GM12878 (cell line): ENCODE measurements at regions not wholly inside any gene's neighbourhood (a gene's known extent, or its start where the extent isn't known, plus 50 kb on each side); places are given as distances from the start of the nearest gene placed in this dataset.

ENCODE experiments used
- CEBPB ChIP-seq, 2 experiments: fragments of 150-350 bp in 1 of 2; IDR thresholded peaks; 2 replicates each; pipeline ENCODE4 v1.6.1; 2012 to 2014; ENCODE audit warnings: low read depth in 2 of 2, low read length in 2 of 2, borderline replicate concordance in 1 of 2, inconsistent platforms in 1 of 2
- EZH2 ChIP-seq: IDR thresholded peaks from 2 replicates; pipeline ENCODE4 v1.6.1; 2012; ENCODE audit warnings: low read depth, mild to moderate bottlenecking, control low read depth, inconsistent platforms, low read length, borderline replicate concordance; ENCODE audit not compliant: control insufficient read depth
- HDGF ChIP-seq: fragments of 450-650 bp; IDR thresholded peaks from 2 replicates; pipeline ENCODE4 v1.6.1; 2016; ENCODE audit warnings: antibody characterized with exemption
- MYC ChIP-seq: IDR thresholded peaks from 2 replicates; pipeline ENCODE4 v1.6.1; 2011; ENCODE audit warnings: mild to moderate bottlenecking, low read length, moderate library complexity, inconsistent platforms; ENCODE audit not compliant: insufficient read depth, insufficient replicate concordance, insufficient read length, severe bottlenecking
- RAD21 ChIP-seq: IDR thresholded peaks from 2 replicates; pipeline ENCODE4 v1.6.1; 2011; ENCODE audit warnings: mild to moderate bottlenecking, low read depth, low read length, moderate library complexity; ENCODE audit not compliant: insufficient read depth
- SMARCA5 ChIP-seq: fragments of 450-650 bp; IDR thresholded peaks from 2 replicates; pipeline ENCODE4 v1.6.1; 2017; ENCODE audit warnings: mild to moderate bottlenecking
- SMC3 ChIP-seq: IDR thresholded peaks from 2 replicates; pipeline ENCODE4 v1.6.1; 2011; ENCODE audit warnings: low read length, improper control_type of control experiment, borderline replicate concordance
- TAF1 ChIP-seq: IDR thresholded peaks from 2 replicates; pipeline ENCODE4 v1.6.1; 2011; ENCODE audit warnings: mild to moderate bottlenecking, low read depth, low read length, borderline replicate concordance
- TF ChIP-seq, protein P1 (sequence below): fragments of 450-650 bp; IDR thresholded peaks from 2 replicates; pipeline ENCODE4 v1.6.1; 2016; ENCODE audit warnings: mild to moderate bottlenecking
- TF ChIP-seq, protein P2 (sequence below): IDR thresholded peaks from 2 replicates; pipeline ENCODE4 v1.6.1; 2012; ENCODE audit warnings: low read depth, low read length, improper control_type of control experiment
- TF ChIP-seq, protein P3 (sequence below): IDR thresholded peaks from 2 replicates; pipeline ENCODE4 v1.6.1; 2011; ENCODE audit warnings: low read depth, low read length, improper control_type of control experiment, borderline replicate concordance

DNA sequence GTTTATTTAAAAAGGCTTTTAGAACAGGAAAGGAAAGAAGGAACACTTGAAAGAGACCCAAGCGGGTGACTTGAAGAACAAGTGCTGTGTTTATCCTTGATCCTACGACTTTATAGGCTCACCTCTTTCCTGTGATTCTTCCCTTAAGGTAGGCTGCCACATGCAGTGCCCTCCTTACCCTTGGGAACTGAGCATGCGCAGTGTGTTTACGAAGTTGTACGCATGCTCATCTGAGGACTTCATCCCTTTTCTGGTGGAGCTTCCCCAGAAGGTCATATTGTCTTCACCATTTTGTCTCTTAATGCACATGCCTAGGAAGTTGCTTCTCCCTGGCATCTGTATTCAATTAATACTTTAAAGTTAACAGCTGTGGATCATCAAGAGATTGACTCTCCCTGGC lies 49.9 kb upstream of the VOPP1 start:
- TF ChIP-seq, protein P1, sequence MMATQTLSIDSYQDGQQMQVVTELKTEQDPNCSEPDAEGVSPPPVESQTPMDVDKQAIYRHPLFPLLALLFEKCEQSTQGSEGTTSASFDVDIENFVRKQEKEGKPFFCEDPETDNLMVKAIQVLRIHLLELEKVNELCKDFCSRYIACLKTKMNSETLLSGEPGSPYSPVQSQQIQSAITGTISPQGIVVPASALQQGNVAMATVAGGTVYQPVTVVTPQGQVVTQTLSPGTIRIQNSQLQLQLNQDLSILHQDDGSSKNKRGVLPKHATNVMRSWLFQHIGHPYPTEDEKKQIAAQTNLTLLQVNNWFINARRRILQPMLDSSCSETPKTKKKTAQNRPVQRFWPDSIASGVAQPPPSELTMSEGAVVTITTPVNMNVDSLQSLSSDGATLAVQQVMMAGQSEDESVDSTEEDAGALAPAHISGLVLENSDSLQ: no peak
- TF ChIP-seq, protein P2, sequence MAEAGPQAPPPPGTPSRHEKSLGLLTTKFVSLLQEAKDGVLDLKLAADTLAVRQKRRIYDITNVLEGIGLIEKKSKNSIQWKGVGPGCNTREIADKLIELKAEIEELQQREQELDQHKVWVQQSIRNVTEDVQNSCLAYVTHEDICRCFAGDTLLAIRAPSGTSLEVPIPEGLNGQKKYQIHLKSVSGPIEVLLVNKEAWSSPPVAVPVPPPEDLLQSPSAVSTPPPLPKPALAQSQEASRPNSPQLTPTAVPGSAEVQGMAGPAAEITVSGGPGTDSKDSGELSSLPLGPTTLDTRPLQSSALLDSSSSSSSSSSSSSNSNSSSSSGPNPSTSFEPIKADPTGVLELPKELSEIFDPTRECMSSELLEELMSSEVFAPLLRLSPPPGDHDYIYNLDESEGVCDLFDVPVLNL: no peak
- TF ChIP-seq, protein P3, sequence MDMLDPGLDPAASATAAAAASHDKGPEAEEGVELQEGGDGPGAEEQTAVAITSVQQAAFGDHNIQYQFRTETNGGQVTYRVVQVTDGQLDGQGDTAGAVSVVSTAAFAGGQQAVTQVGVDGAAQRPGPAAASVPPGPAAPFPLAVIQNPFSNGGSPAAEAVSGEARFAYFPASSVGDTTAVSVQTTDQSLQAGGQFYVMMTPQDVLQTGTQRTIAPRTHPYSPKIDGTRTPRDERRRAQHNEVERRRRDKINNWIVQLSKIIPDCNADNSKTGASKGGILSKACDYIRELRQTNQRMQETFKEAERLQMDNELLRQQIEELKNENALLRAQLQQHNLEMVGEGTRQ: no peak
- no peak for TF ChIP-seq SMARCA5
- no peak for TF ChIP-seq EZH2
- no peak for TF ChIP-seq TAF1
- TF ChIP-seq MYC: no peak
- TF ChIP-seq RAD21: no peak
- TF ChIP-seq HDGF: no peak
- TF ChIP-seq CEBPB (IDR thresholded peaks at IDR 0.05; ENCODE audit: borderline replicate concordance in 1 of 2, low read depth in 2 of 2, low read length in 2 of 2): no peak
- no peak for TF ChIP-seq SMC3
